Esophagus muscularis mucosa (tissue), 4 donors: ENCODE measurements at regions not wholly inside any gene's neighbourhood (a gene's known extent, or its start where the extent isn't known, plus 50 kb on each side); places are given as distances from the start of the nearest gene placed in this dataset.

Source experiments
- CTCF ChIP-seq, 3 experiments: fragments of 200-600 bp in 2 of 3; fragments of 450-650 bp in 1 of 3; sonication (generic) in 2 of 3; IDR thresholded peaks; one replicate each; pipeline ENCODE4 v1.5.1; 2017 to 2019; ENCODE audit warnings: antibody characterized with exemption in 3 of 3, mild to moderate bottlenecking in 2 of 3, moderate library complexity in 1 of 3
- EP300 ChIP-seq: sonication (generic); formaldehyde crosslinking; IDR thresholded peaks from one replicate; pipeline ENCODE4 v1.6.1; 2017; ENCODE audit warnings: antibody characterized with exemption
- POLR2A ChIP-seq: fragments of 450-650 bp; IDR thresholded peaks from one replicate; pipeline ENCODE4 v1.6.1; 2017; ENCODE audit warnings: antibody characterized with exemption, moderate library complexity, mild to moderate bottlenecking, low read depth
- POLR2AphosphoS5 ChIP-seq, 2 donors: sonication (generic); formaldehyde crosslinking; IDR thresholded peaks; one replicate each; pipeline ENCODE4 v1.6.1; 2017; ENCODE audit warnings: antibody characterized with exemption in 2 of 2

GRCh38 chr10:34916314-34916713 is 101.2 kb upstream of the PARD3 start:
- TF ChIP-seq CTCF (IDR thresholded peaks at IDR 0.05): no peak
- no peak for TF ChIP-seq EP300
- TF ChIP-seq POLR2A: no peak
- TF ChIP-seq POLR2AphosphoS5 (IDR thresholded peaks at IDR 0.05): no peak
